ENCODE measurements at regions not wholly inside any gene's neighbourhood (a gene's known extent, or its start where the extent isn't known, plus 50 kb on each side); places are given as distances from the start of the nearest gene placed in this dataset.

DNA sequence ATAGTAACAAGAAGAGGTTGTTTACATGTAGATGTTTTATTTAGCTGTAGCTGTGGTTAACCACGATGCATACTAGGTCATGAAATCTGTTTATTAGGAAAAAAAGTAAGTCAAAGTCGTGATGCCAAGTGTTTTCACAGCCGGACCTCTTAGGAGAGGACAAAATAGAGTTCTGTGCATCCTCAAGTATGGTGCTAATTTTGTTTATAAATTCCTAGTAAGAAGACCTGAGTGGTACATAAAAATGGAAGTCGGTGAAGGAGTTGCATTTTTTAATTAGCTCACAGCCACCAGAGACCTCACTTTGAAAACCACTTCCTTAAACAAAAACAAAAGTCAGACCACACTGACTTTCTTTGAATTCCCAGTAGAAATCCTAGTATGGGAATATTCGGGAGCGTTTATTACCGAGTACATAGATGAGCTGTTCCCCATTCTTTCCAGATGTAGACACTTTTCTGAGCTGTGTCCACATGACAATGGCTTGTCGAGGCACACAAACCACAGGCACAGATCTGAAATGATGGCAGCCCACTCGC lies 143.6 kb upstream of the UBE2E1 start:
- intact Hi-C loops (cut with DNase I) = no loop called here
- no peak overlapping the region for H3K4me3 ChIP-seq
- WGBS, 3 donors = 76 to 86% (median 78%) methylated on average over 9 of the region's 9 CpGs
- H3K36me3 ChIP-seq (ENCODE audit: insufficient read depth in 1 of 2, low read depth in 1 of 2) = no peaks in the 10 kb centered on the region
- H3K4me1 ChIP-seq = no peaks in the 10 kb centered on the region
- DNase-seq (no peak), ATAC-seq (no peak)
- H3K27me3 ChIP-seq (ENCODE audit: insufficient read depth in 3 of 3, low read length in 2 of 3) = no peaks in the 10 kb centered on the region
- no peak for TF ChIP-seq CTCF (IDR thresholded peaks at IDR 0.05)
- no peak overlapping the region for H3K27ac ChIP-seq
- H3K9me3 ChIP-seq = no peaks in the 10 kb centered on the region

DNA sequence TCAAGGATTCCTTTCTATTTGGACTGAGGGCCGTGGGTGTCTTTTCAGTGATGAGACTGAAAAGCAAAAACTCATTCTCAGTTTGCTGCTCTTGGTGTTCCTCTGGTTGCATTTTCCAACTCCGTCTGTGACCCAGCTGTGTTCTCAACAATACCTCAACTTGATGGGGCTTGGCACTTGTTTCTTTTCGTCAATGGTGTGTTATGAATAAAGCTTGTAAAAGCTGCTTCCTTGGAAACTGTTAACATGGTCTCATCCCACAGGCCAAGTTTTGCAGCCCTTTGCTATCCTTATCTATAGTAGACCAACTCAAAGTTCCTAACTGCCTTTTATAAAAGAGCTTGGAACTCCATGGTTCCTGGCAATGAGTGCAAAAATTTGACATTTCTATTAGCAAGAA lies 142.5 kb upstream of the UBE2E1 start:
- no peak overlapping the region for H3K27ac ChIP-seq
- ATAC-seq (no peak), DNase-seq (no peak)
- peaks cover 2% of the 10 kb centered on the region for H3K4me1 ChIP-seq
- intact Hi-C loops (cut with DNase I) = no loop called here
- no peaks in the 10 kb centered on the region for H3K36me3 ChIP-seq (ENCODE audit: insufficient read depth in 1 of 2, low read depth in 1 of 2)
- 39 to 60% (median 54%) methylated on average over 3 of the region's 3 CpGs for WGBS, 3 donors
- no peak overlapping the region for H3K4me3 ChIP-seq
- no peaks in the 10 kb centered on the region for H3K27me3 ChIP-seq (ENCODE audit: insufficient read depth in 3 of 3, low read length in 2 of 3)
- no peak for TF ChIP-seq CTCF (IDR thresholded peaks at IDR 0.05)
- H3K9me3 ChIP-seq = no peaks in the 10 kb centered on the region

GRCh38 chr3:23663661-23664186 lies 142.0 kb upstream of the UBE2E1 start:
- 39 to 57% (median 50%) methylated on average over 5 of the region's 5 CpGs for WGBS, 3 donors
- Histone ChIP-seq H3K4me3 (no peak overlapping the region), H3K9me3 (no peaks in the 10 kb centered on the region), H3K27ac (no peak overlapping the region), H3K4me1 (peaks cover 7% of the 10 kb centered on the region), H3K36me3 (ENCODE audit: insufficient read depth in 1 of 2, low read depth in 1 of 2) (no peaks in the 10 kb centered on the region), H3K27me3 (ENCODE audit: insufficient read depth in 3 of 3, low read length in 2 of 3) (no peaks in the 10 kb centered on the region)
- intact Hi-C loops (cut with DNase I) = no loop called here
- ATAC-seq (no peak), DNase-seq (no peak)
- TF ChIP-seq CTCF (IDR thresholded peaks at IDR 0.05) = no peak

DNA sequence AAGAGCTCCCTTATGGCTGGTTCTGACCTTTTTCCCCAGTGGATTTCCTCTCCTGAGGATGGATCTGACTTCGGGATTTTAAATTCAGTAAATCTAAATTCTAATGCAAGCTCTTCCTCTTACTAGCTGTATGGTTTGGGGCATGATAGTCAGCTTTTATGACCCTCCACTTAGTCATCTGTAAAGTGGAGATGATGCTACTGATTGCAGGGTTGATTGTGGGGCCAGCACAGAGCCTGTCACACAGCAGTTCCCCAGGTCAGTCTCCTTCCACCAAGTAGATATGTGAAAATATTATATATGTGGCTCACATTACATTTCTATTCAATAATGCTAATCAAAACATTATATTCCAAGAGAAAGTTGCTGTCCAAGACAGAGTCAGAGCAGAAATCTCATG lies 141.3 kb upstream of the UBE2E1 start:
- H3K27me3 ChIP-seq (ENCODE audit: insufficient read depth in 3 of 3, low read length in 2 of 3) = no peaks in the 10 kb centered on the region
- H3K4me1 ChIP-seq = peaks cover 12% of the 10 kb centered on the region
- H3K9me3 ChIP-seq = no peaks in the 10 kb centered on the region
- no peaks in the 10 kb centered on the region for H3K36me3 ChIP-seq (ENCODE audit: insufficient read depth in 1 of 2, low read depth in 1 of 2)
- no peak for TF ChIP-seq CTCF (IDR thresholded peaks at IDR 0.05)
- DNase-seq (no peak), ATAC-seq (no peak)
- 89 to 92% (median 89%) methylated on average over 1 of the region's 1 CpG for WGBS, 3 donors
- H3K27ac ChIP-seq = no peak overlapping the region
- intact Hi-C loops (cut with DNase I) = no loop called here
- H3K4me3 ChIP-seq = no peak overlapping the region

GRCh38 chr3:23665741-23666140 lies 140.0 kb upstream of the UBE2E1 start:
- intact Hi-C loops (cut with DNase I) = no loop called here

More at GRCh38 chr3:23665741-23666140, 140.0 kb upstream of the UBE2E1 start:
- Histone ChIP-seq H3K27ac (no peak overlapping the region), H3K4me1 (peaks cover 12% of the 10 kb centered on the region), H3K36me3 (ENCODE audit: insufficient read depth in 1 of 2, low read depth in 1 of 2) (no peaks in the 10 kb centered on the region), H3K9me3 (no peaks in the 10 kb centered on the region), H3K4me3 (no peak overlapping the region), H3K27me3 (ENCODE audit: insufficient read depth in 3 of 3, low read length in 2 of 3) (no peaks in the 10 kb centered on the region)
- DNase-seq (no peak), ATAC-seq (no peak)
- WGBS, 3 donors = 94 to 100% (median 100%) methylated on average over 1 of the region's 1 CpG
- TF ChIP-seq CTCF (IDR thresholded peaks at IDR 0.05) = no peak

Data from psoas muscle (tissue), 7 donors.